GM18520 (cell line): ENCODE measurements at regions not wholly inside any gene's neighbourhood (a gene's known extent, or its start where the extent isn't known, plus 50 kb on each side); places are given as distances from the start of the nearest gene placed in this dataset.
A peak's percentile ranks its signal among the peaks of the same experiment; 100 is the strongest.

Experiments used
- ATAC-seq: cut with Tn5 transposase; IDR thresholded peaks from one replicate; pipeline ENCODE4 v1.9.1; 2021; ENCODE audit not compliant: unreplicated experiment

DNA sequence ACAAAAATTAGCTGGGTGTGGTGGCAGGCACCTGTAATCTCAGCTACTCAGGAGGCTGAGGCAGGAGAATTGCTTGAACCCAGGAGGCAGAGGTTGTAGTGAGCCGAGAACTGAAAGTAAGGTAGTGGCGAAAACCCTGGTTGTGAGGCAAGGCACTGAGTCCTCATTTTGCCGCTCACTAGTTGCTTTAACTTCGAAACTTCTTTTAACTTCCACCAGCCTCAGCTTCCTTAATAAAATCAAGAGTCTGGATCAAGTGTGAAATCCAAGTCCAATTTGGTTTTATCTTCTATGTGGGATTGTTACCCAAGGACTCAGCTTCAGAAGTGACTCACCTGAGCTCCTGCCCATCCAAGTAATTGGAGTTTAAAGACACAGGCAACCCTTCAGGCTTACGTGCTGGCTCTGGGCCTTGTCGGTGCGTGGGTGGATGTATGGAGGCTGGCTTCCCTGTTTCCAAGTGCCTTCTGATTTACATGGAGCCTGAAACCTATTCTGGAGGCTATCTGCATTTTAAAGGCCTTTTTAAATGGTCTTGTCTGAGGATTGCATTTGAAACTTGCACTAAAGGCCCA lies 374.2 kb upstream of the ID2 start:
- no peak for ATAC-seq

DNA sequence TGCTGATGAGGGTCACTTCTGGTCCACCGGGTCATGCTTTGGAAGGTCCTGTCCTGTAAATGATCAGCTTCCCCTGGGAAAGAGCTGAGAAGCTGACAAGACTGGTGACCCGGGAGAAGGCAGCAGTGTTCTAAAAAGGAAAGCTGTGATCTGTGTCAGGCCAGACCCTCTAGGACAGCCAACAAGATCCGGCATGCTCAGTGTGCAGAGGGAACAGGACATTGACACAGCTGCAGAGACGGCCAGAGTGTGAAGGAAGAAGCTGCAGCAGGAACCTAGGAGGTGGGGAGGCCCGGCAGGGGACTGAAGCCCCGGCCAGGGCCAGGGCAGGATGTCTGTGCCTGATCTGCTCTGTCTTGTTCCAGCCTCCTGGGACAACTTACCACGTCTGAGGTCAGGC lies 372.7 kb upstream of the ID2 start:
- ATAC-seq: no peak

GRCh38 chr2:8310557-8311455 lies 371.1 kb upstream of the ID2 start:
- no peak for ATAC-seq

DNA sequence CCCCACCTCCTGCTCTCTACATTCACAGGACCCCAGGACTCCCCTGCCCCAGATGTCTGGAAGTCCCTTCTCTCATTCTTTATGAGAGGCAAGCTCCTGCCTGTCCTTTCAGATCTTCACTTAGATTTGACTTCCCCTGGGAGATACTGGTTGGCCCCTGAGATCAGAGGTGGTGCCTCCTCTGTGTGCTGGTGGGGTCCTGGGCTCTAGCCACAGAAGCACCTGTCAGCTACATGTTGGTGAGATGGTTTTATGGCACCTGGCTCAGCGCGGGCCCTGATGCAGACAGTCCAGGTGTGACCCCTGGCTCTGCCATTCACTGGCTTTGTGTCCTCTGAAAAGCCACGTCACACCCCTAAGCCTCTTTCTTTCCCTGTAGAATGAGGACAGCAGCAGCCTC lies 369.6 kb upstream of the ID2 start:
- ATAC-seq: no peak

DNA sequence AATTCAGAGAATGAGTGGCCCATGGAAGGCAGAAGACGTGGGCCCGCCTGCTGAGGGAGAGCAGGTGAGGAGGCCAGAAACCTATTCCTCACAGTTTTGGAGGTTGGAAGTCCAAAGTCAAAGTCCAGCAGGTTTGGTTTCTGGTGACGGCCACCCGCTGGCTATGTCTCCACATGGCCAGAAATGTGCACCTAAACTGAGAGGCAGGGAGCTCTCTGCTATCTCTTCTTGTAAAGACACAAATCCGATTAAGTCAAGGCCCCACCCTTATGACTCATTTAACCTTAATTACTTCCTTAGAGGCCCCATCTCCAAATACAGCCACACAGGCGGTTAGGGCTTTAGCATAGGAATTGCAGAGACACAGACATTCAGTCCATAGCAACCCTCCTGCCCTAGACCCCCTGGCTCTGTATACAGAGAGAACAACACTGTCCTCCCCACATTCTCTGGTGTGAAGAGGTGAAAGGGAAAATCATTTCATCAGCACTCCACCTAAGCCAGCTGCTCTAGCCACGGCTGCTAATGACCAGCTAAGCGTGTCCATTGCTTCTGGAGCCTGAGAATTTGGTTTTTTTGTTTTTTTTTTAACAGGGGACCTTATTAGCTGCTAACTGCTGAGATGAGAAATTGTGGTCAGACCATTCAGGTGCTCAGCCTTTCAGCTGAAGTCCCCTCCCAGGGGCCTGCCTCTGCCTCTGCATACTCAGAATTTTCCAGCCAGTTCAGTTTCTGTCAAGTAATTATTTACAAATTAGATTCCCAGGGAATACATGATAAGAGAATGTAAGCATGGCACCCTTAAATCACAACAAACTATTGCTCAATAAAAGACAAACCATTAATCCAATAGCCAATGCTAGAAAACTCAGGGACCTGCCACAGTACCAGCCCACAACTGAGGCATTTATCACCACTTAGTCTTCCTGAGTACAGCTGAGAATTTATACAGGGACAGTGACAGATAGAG lies 368.7 kb upstream of the ID2 start:
- peak; percentile 89 for ATAC-seq

GRCh38 chr2:8314063-8314462 lies 367.8 kb upstream of the ID2 start:
- no peak for ATAC-seq

DNA sequence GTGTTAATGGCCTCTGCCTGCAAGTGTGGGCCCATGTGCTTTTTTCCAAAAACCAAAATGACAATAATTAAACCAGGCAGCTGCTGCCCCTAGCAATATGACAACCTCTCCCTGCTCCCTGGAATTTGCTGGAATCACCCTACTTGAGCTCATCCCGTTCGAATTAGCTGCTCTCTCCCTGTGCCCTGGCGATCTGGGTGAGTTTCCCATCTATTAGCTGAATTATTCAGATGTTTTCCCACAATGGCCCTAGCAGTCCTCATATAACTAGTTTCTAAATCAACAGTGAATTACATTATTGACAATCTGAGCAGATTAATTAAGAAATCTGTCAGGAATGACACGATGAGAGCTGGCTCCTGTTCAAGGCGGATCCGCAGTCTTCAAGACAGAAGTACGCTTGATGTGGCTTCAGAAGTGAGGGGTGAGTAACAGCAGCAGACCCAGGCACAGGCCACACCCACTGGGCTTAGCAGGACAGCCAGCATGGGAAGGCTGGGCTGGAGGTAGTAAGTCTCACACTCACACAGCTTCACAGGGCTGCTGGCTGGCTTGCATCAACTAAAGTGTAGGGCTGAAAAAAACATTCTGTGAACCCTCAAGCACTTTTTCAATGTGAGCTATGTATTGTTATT lies 366.2 kb upstream of the ID2 start:
- no peak for ATAC-seq

- ATAC-seq: no peak
These were observed 365.5 kb upstream of the ID2 start for GRCh38 chr2:8316356-8316755.

GRCh38 chr2:8317418-8317817 lies 364.4 kb upstream of the ID2 start:
- ATAC-seq: no peak

DNA sequence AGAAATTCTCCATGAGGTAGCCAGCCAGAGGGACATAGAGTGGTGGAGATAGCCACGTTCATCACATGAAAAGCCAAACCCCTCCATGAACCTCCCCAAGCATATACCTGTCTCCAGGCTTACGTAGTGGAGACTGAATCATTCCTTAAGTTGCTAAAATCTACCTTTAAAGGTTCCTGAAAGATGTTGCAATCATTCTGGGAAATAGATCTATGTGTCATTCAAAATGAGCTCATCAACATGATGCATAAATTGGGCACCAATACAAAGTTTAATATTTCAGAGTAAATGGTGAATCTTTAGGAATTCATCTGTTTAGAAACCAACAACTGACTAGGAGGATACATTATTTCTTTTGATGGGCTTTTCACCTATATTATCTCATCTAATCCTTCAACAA lies 362.6 kb upstream of the ID2 start:
- no peak for ATAC-seq

- no peak for ATAC-seq
These were observed 361.4 kb upstream of the ID2 start for GRCh38 chr2:8320311-8321066.

DNA sequence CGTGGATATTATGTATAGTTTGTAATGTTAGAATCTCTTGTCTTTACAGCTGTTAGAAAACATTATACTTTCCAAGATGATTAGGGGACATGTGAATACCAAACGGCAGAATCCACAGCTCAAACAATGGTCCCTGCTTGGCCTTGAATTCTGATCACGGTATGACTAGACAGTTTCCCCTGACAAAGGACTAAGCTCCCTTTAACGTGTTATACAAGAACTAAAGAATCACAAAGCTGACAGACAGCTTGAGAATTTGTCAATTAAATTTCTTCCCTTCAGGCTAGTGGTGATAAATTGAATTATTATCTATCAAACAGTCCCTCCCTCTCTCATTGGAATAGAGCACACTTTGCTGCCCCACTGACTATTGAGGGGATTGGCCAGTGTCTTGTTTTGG lies 359.2 kb upstream of the ID2 start:
- ATAC-seq: no peak

DNA sequence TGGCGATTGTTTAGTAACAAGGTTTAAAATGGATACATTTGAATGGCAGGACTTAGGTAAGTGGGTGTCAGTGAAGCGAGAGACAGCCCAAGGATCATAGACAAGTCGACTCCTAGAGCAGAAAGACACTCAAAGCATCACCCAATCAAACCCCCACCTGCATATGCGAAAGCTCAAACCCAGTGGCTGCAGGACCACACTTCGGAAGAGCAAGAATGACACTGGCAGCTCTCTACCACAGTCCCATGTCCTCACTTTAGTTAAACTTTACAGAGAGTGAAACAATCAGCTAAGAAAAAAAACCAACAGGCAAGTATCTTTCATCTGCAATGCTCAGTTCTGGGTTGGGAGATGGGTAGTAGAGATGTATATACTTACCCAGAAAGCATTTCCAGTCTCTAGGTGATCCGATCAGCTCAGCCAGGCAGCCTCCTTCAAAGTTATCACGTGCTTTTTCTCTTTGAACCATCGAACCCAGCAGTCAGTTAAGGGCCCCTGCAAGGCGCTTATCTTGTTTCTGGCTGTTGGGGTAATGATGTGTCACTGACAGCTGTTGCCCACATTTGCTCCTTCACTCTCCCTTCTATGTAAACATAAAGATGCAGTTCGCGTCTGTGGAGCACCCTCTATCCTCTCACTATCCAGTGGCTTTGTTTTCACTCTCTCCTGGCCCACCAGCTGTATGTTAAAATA lies 357.5 kb upstream of the ID2 start:
- no peak for ATAC-seq

- ATAC-seq: no peak
These were observed 357.0 kb upstream of the ID2 start for GRCh38 chr2:8324901-8325300.

DNA sequence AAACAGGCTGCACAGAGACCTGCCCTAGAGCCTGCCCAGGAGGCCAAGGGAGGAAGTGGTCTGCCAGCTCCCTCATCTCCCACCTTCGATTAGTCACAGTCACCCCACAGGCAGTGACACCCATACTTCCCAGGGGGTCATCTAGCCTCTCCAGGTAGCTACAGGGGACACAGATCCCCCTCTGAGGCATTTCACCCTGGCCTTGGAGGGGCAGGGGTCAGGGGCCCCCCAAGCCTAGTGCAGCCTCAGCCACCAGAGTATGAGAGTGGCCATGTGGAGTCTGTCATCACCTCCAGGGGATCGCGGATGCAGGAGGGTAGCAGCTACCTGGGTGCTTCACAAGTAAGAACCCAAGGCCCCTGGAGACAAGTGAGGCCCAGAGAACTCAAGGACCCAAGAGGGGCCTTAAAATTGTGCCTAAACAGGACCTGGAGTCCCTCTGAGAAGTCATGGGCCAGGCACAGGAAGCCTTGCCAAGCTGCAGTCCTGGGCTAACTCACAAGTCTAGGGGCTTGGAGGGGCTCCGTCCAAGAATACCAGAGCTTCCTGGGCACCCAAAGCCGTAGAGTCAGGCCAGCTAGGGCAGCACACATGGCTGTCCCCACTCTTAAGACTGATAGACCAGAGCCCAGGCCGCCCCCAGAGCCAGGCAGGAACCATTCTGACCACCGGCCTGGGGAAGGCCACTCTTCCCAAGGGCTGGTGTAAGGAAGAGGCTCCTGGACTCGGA lies 354.3 kb upstream of the ID2 start:
- ATAC-seq: no peak

DNA sequence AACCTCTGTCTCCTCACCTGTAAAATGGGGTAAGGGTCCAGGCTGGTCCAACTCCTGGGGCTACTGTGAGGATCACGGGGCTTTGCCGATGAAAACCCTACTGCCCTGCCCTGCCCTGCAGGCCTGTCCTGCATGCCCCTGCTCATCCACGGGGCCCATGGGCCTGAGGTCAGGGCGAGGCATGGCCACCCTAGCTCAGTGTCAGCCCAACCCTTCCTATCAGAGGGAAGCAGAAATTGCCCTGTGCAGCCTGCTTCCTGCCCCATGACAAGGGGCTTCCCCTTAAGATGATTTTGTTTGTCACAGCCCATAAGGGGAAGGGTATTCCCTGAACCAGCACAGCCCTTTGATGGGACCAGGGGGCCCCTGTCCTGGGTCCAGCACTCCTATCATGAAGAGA lies 353.6 kb upstream of the ID2 start:
- ATAC-seq: no peak

GRCh38 chr2:8329660-8330622 lies 351.9 kb upstream of the ID2 start:
- no peak for ATAC-seq

GRCh38 chr2:8331068-8331467 lies 350.8 kb upstream of the ID2 start:
- ATAC-seq: no peak
